IMR-90 (cell line): ENCODE measurements at regions not wholly inside any gene's neighbourhood (a gene's known extent, or its start where the extent isn't known, plus 50 kb on each side); places are given as distances from the start of the nearest gene placed in this dataset.

Experiments
- ATAC-seq: fragments of 200-7000 bp; cut with Tn5 transposase; 2 replicates; pipeline ENCODE4 v1.9.1; 2020; ENCODE audit warnings: low read depth, mild to moderate bottlenecking, moderate library complexity
- BruUV-seq: library from RNA; stranded (reverse); fragments of 400-500 nt; replicated peaks from 2 replicates; lab custom pipeline; 2021; lab: Mats Ljungman, UMichigan
- CTCF ChIA-PET: fragments of 300-600 bp; formaldehyde crosslinking; extraction: SDS; loops from one replicate; lab custom pipeline; 2021; ENCODE audit warnings: antibody characterized with exemption; lab: Yijun Ruan, JAX
- POLR2A ChIA-PET: fragments of 300-600 bp; sonication (Branson Sonifier 250); formaldehyde crosslinking; loops from one replicate; lab custom pipeline; 2022; ENCODE audit warnings: antibody characterized with exemption; ENCODE audit not compliant: unreplicated experiment; lab: Charles Lee
- DNase-seq: peaks from one replicate; pipeline ENCODE4 v3.0.0; 2013
- H2AFZ ChIP-seq: replicated peaks from 2 replicates; pipeline ENCODE3; 2013; ENCODE audit warnings: low read length, mild to moderate bottlenecking; ENCODE audit not compliant: poor library complexity
- H2AK5ac ChIP-seq: 2 replicates; pipeline ENCODE4 v1.6.1; 2013; ENCODE audit warnings: low read depth, low read length, inconsistent platforms
- H2AK9ac ChIP-seq: replicated peaks from 2 replicates; pipeline ENCODE3; 2013; ENCODE audit warnings: mild to moderate bottlenecking, low read depth, low read length, moderate library complexity; ENCODE audit not compliant: poor library complexity
- H2BK120ac ChIP-seq: 2 replicates; pipeline ENCODE4 v1.6.1; 2013; ENCODE audit warnings: low read depth, low read length, inconsistent platforms
- H2BK15ac ChIP-seq: 3 replicates; pipeline ENCODE4 v1.6.1; 2013; ENCODE audit warnings: low read depth, low read length, inconsistent platforms
- H2BK20ac ChIP-seq: 2 replicates; pipeline ENCODE4 v1.6.1; 2013; ENCODE audit warnings: low read depth, mild to moderate bottlenecking, inconsistent platforms, low read length, moderate library complexity
- H2BK5ac ChIP-seq: 2 replicates; pipeline ENCODE4 v1.6.1; 2013; ENCODE audit warnings: mild to moderate bottlenecking, low read depth, low read length, inconsistent platforms; ENCODE audit not compliant: poor library complexity, severe bottlenecking
- H3K14ac ChIP-seq: replicated peaks from 2 replicates; pipeline ENCODE4 v1.6.1; 2013; ENCODE audit warnings: low read depth, low read length, inconsistent platforms
- H3K18ac ChIP-seq: 2 replicates; pipeline ENCODE4 v1.6.1; 2013; ENCODE audit warnings: low read depth, low read length, control low read depth
- H3K23ac ChIP-seq: 2 replicates; pipeline ENCODE4 v1.6.1; 2013; ENCODE audit warnings: low read depth, low read length, inconsistent platforms
- H3K27ac ChIP-seq: 2 replicates; pipeline ENCODE4 v1.5.1; 2013; ENCODE audit warnings: mild to moderate bottlenecking, control low read depth, low read length; ENCODE audit not compliant: insufficient read depth
- H3K27me3 ChIP-seq: 2 replicates; pipeline ENCODE4 v1.6.1; 2013; ENCODE audit warnings: low read length; ENCODE audit not compliant: control insufficient read depth, insufficient read depth
- H3K36me3 ChIP-seq: 2 replicates; pipeline ENCODE4 v1.6.1; 2013; ENCODE audit warnings: low read length, mixed read lengths; ENCODE audit not compliant: control insufficient read depth, insufficient read depth
- H3K4ac ChIP-seq: 2 replicates; pipeline ENCODE4 v1.6.1; 2013; ENCODE audit warnings: low read depth, low read length, inconsistent platforms
- H3K4me1 ChIP-seq: 2 replicates; pipeline ENCODE4 v1.6.1; 2013; ENCODE audit warnings: low read length, mixed read lengths; ENCODE audit not compliant: control insufficient read depth, insufficient read depth
- H3K4me2 ChIP-seq: 2 replicates; pipeline ENCODE4 v1.6.1; 2013; ENCODE audit warnings: low read depth, mild to moderate bottlenecking, control low read depth, low read length, moderate library complexity
- H3K4me3 ChIP-seq: 2 replicates; pipeline ENCODE4 v1.5.1; 2013; ENCODE audit warnings: low read depth, mild to moderate bottlenecking, control low read depth, low read length, moderate library complexity; ENCODE audit not compliant: insufficient read depth
- H3K56ac ChIP-seq: 2 replicates; pipeline ENCODE4 v1.6.1; 2013; ENCODE audit warnings: low read length, inconsistent platforms; ENCODE audit not compliant: insufficient read depth; ENCODE audit errors: extremely low read depth
- H3K79me1 ChIP-seq, 2 experiments: 2 replicates each; pipeline ENCODE4 v1.6.1; 2013; ENCODE audit warnings: low read length in 2 of 2, inconsistent platforms in 1 of 2, low read depth in 1 of 2
- H3K9ac ChIP-seq: 2 replicates; pipeline ENCODE4 v1.6.1; 2013; ENCODE audit warnings: low read depth, low read length, control low read depth
- H3K9me1 ChIP-seq: 2 replicates; pipeline ENCODE4 v1.6.1; 2013; ENCODE audit warnings: low read length, inconsistent platforms; ENCODE audit not compliant: insufficient read depth
- H3K9me3 ChIP-seq: 2 replicates; pipeline ENCODE4 v1.6.1; 2013; ENCODE audit warnings: low read length; ENCODE audit not compliant: control insufficient read depth, insufficient read depth
- H4K20me1 ChIP-seq: 2 replicates; pipeline ENCODE4 v1.6.1; 2013; ENCODE audit warnings: low read length, inconsistent platforms; ENCODE audit not compliant: insufficient read depth
- H4K5ac ChIP-seq: 2 replicates; pipeline ENCODE4 v1.6.1; 2013; ENCODE audit warnings: mild to moderate bottlenecking, low read depth, low read length, control low read depth
- H4K8ac ChIP-seq, 2 experiments: 2 replicates each; pipeline ENCODE4 v1.6.1; 2013; ENCODE audit warnings: low read depth in 2 of 2, low read length in 2 of 2, control low read depth in 1 of 2, inconsistent platforms in 1 of 2
- H4K91ac ChIP-seq: 2 replicates; pipeline ENCODE4 v1.6.1; 2013; ENCODE audit warnings: low read depth, low read length, inconsistent platforms; ENCODE audit not compliant: insufficient read depth
- MAFK ChIP-seq: IDR thresholded peaks from 2 replicates; pipeline ENCODE4 v1.6.1; 2012; ENCODE audit warnings: low read depth, low read length, improper control_type of control experiment
- MAZ ChIP-seq: IDR thresholded peaks from 2 replicates; pipeline ENCODE4 v1.6.1; 2012; ENCODE audit warnings: low read depth, mild to moderate bottlenecking, low read length, improper control_type of control experiment, moderate library complexity, borderline replicate concordance
- RCOR1 ChIP-seq: IDR thresholded peaks from 2 replicates; pipeline ENCODE4 v1.6.1; 2012; ENCODE audit warnings: mild to moderate bottlenecking, low read length, improper control_type of control experiment; ENCODE audit not compliant: insufficient replicate concordance
- RFX5 ChIP-seq: IDR thresholded peaks from 2 replicates; pipeline ENCODE4 v1.8.0; 2012; ENCODE audit warnings: low read depth, mild to moderate bottlenecking, low read length, moderate library complexity
- whole genome bisulfite sequencing, 2 experiments: methylation state at CpG; one replicate each; pipeline versions ENCODE4 v1.1.5 to v1.1.7; 2013; ENCODE audit warnings: missing lambda C conversion rate in 2 of 2; ENCODE audit not compliant: insufficient read length in 1 of 2; ENCODE audit errors: extremely low coverage in 2 of 2; 5-methylcytosine and 5-hydroxymethylcytosine counted together
- dilution Hi-C: fragments of 300-500 bp; cut with HindIII; formaldehyde crosslinking; loops from one replicate; pipeline ENCODE4 v1.14.3; 2018; ENCODE audit warnings: low sequenced_read_pairs; ENCODE audit not compliant: unreplicated experiment
- in situ Hi-C: fragments of 300-500 bp; cut with MboI; formaldehyde crosslinking; loops from 3 replicates; pipeline ENCODE4 v1.14.3; 2019; ENCODE audit warnings: low sequenced_read_pairs, inconsistent platforms, mixed read lengths
- intact Hi-C: fragments of 100-400 bp; cut with micrococcal nuclease; formaldehyde crosslinking; loops from 2 replicates; pipeline ENCODE4 v1.10.0; 2022

DNA sequence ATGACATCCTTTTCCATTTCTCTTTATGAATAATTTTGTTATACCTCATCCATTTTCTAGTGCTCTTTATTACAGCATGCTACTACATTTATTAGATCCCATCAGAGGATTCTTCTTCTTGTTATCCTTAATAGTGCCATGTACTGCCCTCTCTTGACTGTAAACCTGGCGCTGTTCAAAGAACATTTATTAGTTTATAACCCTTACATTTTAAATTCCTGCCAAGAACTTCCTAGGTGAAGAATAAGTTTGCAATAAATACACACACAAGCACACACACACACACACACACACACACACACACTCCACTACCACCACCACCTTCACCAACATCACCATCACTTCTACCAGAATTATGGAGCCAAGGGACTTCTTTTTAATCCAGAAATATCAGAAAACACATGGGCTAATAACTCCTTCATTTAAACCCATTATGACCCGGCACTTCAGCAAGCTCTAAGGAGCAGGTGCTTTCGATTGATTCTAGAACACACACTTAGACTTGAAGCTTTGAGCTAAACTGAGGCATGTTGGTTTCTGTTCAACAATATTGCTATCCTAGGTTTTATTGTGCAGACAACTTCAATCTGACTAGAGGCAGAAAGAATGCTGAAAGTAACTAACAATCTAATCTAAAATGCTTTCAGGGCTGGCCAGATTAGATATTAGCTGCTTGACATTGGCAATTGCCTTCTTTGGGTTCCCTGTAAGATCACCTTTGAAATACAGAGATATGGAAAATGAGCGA lies 556.8 kb downstream of the LMO4 start:
- Histone ChIP-seq H3K27me3 (no peaks in the 10 kb centered on the region), H2BK15ac (no peak overlapping the region), H4K8ac (no peak overlapping the region), H3K79me1 (no peaks in the 10 kb centered on the region), H3K4me1 (peaks cover 1% of the 10 kb centered on the region; the same call in 1 of the 2 replicates), H3K4me3 (no peak overlapping the region), H3K9me1 (no peaks in the 10 kb centered on the region), H3K4me2 (no peak overlapping the region), H3K18ac (no peak overlapping the region), H3K36me3 (no peaks in the 10 kb centered on the region), H3K27ac (no peak overlapping the region), H4K20me1 (no peaks in the 10 kb centered on the region), H2BK20ac (no peak overlapping the region), H3K9me3 (no peaks in the 10 kb centered on the region), H2BK120ac (no peak overlapping the region), H2AK9ac (no peak overlapping the region), H4K5ac (no peak overlapping the region), H3K14ac (no peak overlapping the region), H3K4ac (no peak overlapping the region), H2AFZ (no peak overlapping the region), H3K23ac (no peak overlapping the region), H2BK5ac (no peak overlapping the region), H3K9ac (no peak overlapping the region), H2AK5ac (no peak overlapping the region), H4K91ac (no peak overlapping the region), H3K56ac (no peak overlapping the region)
- no TSS peak for BruUV-seq
- intact Hi-C loops, result no loop called here
- no peak for ATAC-seq
- ChIA-PET CTCF (interaction anchor here (0.6 kb wide), 1 partner anchor 49 kb away, joined by 3 read pairs; no protein-coding TSS in a partner anchor), POLR2A (interaction anchor here (0.5 kb wide), 1 partner anchor 160 kb away, joined by 3 read pairs; no protein-coding TSS in a partner anchor)
- dilution Hi-C loops, result no loop called here
- no peak for TF ChIP-seq MAZ
- TF ChIP-seq MAFK, result no peak
- no peak for TF ChIP-seq RCOR1
- no peak for TF ChIP-seq RFX5
- DNase-seq, result no peak
- WGBS, 2 experiments, result 83% methylated on average over 1 of the region's 4 CpGs; no CpG with 5 or more reads in 1 of the 2 experiments
- in situ Hi-C loops, result no loop called here
